IMR-90 (cell line): ENCODE measurements at regions not wholly inside any gene's neighbourhood (a gene's known extent, or its start where the extent isn't known, plus 50 kb on each side); places are given as distances from the start of the nearest gene placed in this dataset.

Experiments used
- ATAC-seq: fragments of 200-7000 bp; cut with Tn5 transposase; 2 replicates; pipeline ENCODE4 v1.9.1; 2020; ENCODE audit warnings: low read depth, mild to moderate bottlenecking, moderate library complexity
- BruUV-seq: library from RNA; stranded (reverse); fragments of 400-500 nt; replicated peaks from 2 replicates; lab custom pipeline; 2021; lab: Mats Ljungman, UMichigan
- CTCF ChIA-PET: fragments of 300-600 bp; formaldehyde crosslinking; extraction: SDS; loops from one replicate; lab custom pipeline; 2021; ENCODE audit warnings: antibody characterized with exemption; lab: Yijun Ruan, JAX
- POLR2A ChIA-PET: fragments of 300-600 bp; sonication (Branson Sonifier 250); formaldehyde crosslinking; loops from one replicate; lab custom pipeline; 2022; ENCODE audit warnings: antibody characterized with exemption; ENCODE audit not compliant: unreplicated experiment; lab: Charles Lee
- DNase-seq: peaks from one replicate; pipeline ENCODE4 v3.0.0; 2013
- H2AFZ ChIP-seq: replicated peaks from 2 replicates; pipeline ENCODE3; 2013; ENCODE audit warnings: low read length, mild to moderate bottlenecking; ENCODE audit not compliant: poor library complexity
- H2AK5ac ChIP-seq: 2 replicates; pipeline ENCODE4 v1.6.1; 2013; ENCODE audit warnings: low read depth, low read length, inconsistent platforms
- H2AK9ac ChIP-seq: replicated peaks from 2 replicates; pipeline ENCODE3; 2013; ENCODE audit warnings: mild to moderate bottlenecking, low read depth, low read length, moderate library complexity; ENCODE audit not compliant: poor library complexity
- H2BK120ac ChIP-seq: 2 replicates; pipeline ENCODE4 v1.6.1; 2013; ENCODE audit warnings: low read depth, low read length, inconsistent platforms
- H2BK15ac ChIP-seq: 3 replicates; pipeline ENCODE4 v1.6.1; 2013; ENCODE audit warnings: low read depth, low read length, inconsistent platforms
- H2BK20ac ChIP-seq: 2 replicates; pipeline ENCODE4 v1.6.1; 2013; ENCODE audit warnings: low read depth, mild to moderate bottlenecking, inconsistent platforms, low read length, moderate library complexity
- H2BK5ac ChIP-seq: 2 replicates; pipeline ENCODE4 v1.6.1; 2013; ENCODE audit warnings: mild to moderate bottlenecking, low read depth, low read length, inconsistent platforms; ENCODE audit not compliant: poor library complexity, severe bottlenecking
- H3K14ac ChIP-seq: replicated peaks from 2 replicates; pipeline ENCODE4 v1.6.1; 2013; ENCODE audit warnings: low read depth, low read length, inconsistent platforms
- H3K18ac ChIP-seq: 2 replicates; pipeline ENCODE4 v1.6.1; 2013; ENCODE audit warnings: low read depth, low read length, control low read depth
- H3K23ac ChIP-seq: 2 replicates; pipeline ENCODE4 v1.6.1; 2013; ENCODE audit warnings: low read depth, low read length, inconsistent platforms
- H3K27ac ChIP-seq: 2 replicates; pipeline ENCODE4 v1.5.1; 2013; ENCODE audit warnings: mild to moderate bottlenecking, control low read depth, low read length; ENCODE audit not compliant: insufficient read depth
- H3K27me3 ChIP-seq: 2 replicates; pipeline ENCODE4 v1.6.1; 2013; ENCODE audit warnings: low read length; ENCODE audit not compliant: control insufficient read depth, insufficient read depth
- H3K36me3 ChIP-seq: 2 replicates; pipeline ENCODE4 v1.6.1; 2013; ENCODE audit warnings: low read length, mixed read lengths; ENCODE audit not compliant: control insufficient read depth, insufficient read depth
- H3K4ac ChIP-seq: 2 replicates; pipeline ENCODE4 v1.6.1; 2013; ENCODE audit warnings: low read depth, low read length, inconsistent platforms
- H3K4me1 ChIP-seq: 2 replicates; pipeline ENCODE4 v1.6.1; 2013; ENCODE audit warnings: low read length, mixed read lengths; ENCODE audit not compliant: control insufficient read depth, insufficient read depth
- H3K4me2 ChIP-seq: 2 replicates; pipeline ENCODE4 v1.6.1; 2013; ENCODE audit warnings: low read depth, mild to moderate bottlenecking, control low read depth, low read length, moderate library complexity
- H3K4me3 ChIP-seq: 2 replicates; pipeline ENCODE4 v1.5.1; 2013; ENCODE audit warnings: low read depth, mild to moderate bottlenecking, control low read depth, low read length, moderate library complexity; ENCODE audit not compliant: insufficient read depth
- H3K56ac ChIP-seq: 2 replicates; pipeline ENCODE4 v1.6.1; 2013; ENCODE audit warnings: low read length, inconsistent platforms; ENCODE audit not compliant: insufficient read depth; ENCODE audit errors: extremely low read depth
- H3K79me1 ChIP-seq, 2 experiments: 2 replicates each; pipeline ENCODE4 v1.6.1; 2013; ENCODE audit warnings: low read length in 2 of 2, inconsistent platforms in 1 of 2, low read depth in 1 of 2
- H3K9ac ChIP-seq: 2 replicates; pipeline ENCODE4 v1.6.1; 2013; ENCODE audit warnings: low read depth, low read length, control low read depth
- H3K9me1 ChIP-seq: 2 replicates; pipeline ENCODE4 v1.6.1; 2013; ENCODE audit warnings: low read length, inconsistent platforms; ENCODE audit not compliant: insufficient read depth
- H3K9me3 ChIP-seq: 2 replicates; pipeline ENCODE4 v1.6.1; 2013; ENCODE audit warnings: low read length; ENCODE audit not compliant: control insufficient read depth, insufficient read depth
- H4K20me1 ChIP-seq: 2 replicates; pipeline ENCODE4 v1.6.1; 2013; ENCODE audit warnings: low read length, inconsistent platforms; ENCODE audit not compliant: insufficient read depth
- H4K5ac ChIP-seq: 2 replicates; pipeline ENCODE4 v1.6.1; 2013; ENCODE audit warnings: mild to moderate bottlenecking, low read depth, low read length, control low read depth
- H4K8ac ChIP-seq, 2 experiments: 2 replicates each; pipeline ENCODE4 v1.6.1; 2013; ENCODE audit warnings: low read depth in 2 of 2, low read length in 2 of 2, control low read depth in 1 of 2, inconsistent platforms in 1 of 2
- H4K91ac ChIP-seq: 2 replicates; pipeline ENCODE4 v1.6.1; 2013; ENCODE audit warnings: low read depth, low read length, inconsistent platforms; ENCODE audit not compliant: insufficient read depth
- BHLHE40 ChIP-seq: fragments of 150-350 bp; IDR thresholded peaks from 2 replicates; pipeline ENCODE4 v1.6.1; 2016; ENCODE audit warnings: mild to moderate bottlenecking, low read depth, low read length
- CEBPB ChIP-seq: IDR thresholded peaks from 2 replicates; pipeline ENCODE4 v1.6.1; 2012; ENCODE audit warnings: low read depth, low read length, improper control_type of control experiment
- CHD1 ChIP-seq: IDR thresholded peaks from 2 replicates; pipeline ENCODE4 v1.6.1; 2012; ENCODE audit warnings: low read depth, low read length, improper control_type of control experiment
- CTCF ChIP-seq: conservative IDR thresholded peaks from 2 replicates; pipeline ENCODE4 v1.5.1; 2012; ENCODE audit warnings: mild to moderate bottlenecking, low read depth, low read length, improper control_type of control experiment
- ELK1 ChIP-seq: fragments of 150-350 bp; IDR thresholded peaks from 2 replicates; pipeline ENCODE4 v1.6.1; 2016; ENCODE audit warnings: low read depth, mild to moderate bottlenecking, low read length, moderate library complexity, borderline replicate concordance
- FOS ChIP-seq: fragments of 150-350 bp; IDR thresholded peaks from 2 replicates; pipeline ENCODE4 v1.6.1; 2016; ENCODE audit warnings: low read depth, low read length
- MAFK ChIP-seq: IDR thresholded peaks from 2 replicates; pipeline ENCODE4 v1.6.1; 2012; ENCODE audit warnings: low read depth, low read length, improper control_type of control experiment
- MAZ ChIP-seq: IDR thresholded peaks from 2 replicates; pipeline ENCODE4 v1.6.1; 2012; ENCODE audit warnings: low read depth, mild to moderate bottlenecking, low read length, improper control_type of control experiment, moderate library complexity, borderline replicate concordance
- MXI1 ChIP-seq: IDR thresholded peaks from 2 replicates; pipeline ENCODE4 v1.6.1; 2012; ENCODE audit warnings: low read depth, mild to moderate bottlenecking, low read length, moderate library complexity, borderline replicate concordance
- NFE2L2 ChIP-seq: fragments of 150-350 bp; IDR thresholded peaks from 2 replicates; pipeline ENCODE4 v1.6.1; 2016; ENCODE audit warnings: low read depth, mild to moderate bottlenecking, low read length
- POLR2A ChIP-seq: IDR thresholded peaks from 2 replicates; pipeline ENCODE4 v1.6.1; 2012; ENCODE audit warnings: mild to moderate bottlenecking, low read depth, low read length
- RCOR1 ChIP-seq: IDR thresholded peaks from 2 replicates; pipeline ENCODE4 v1.6.1; 2012; ENCODE audit warnings: mild to moderate bottlenecking, low read length, improper control_type of control experiment; ENCODE audit not compliant: insufficient replicate concordance
- RFX5 ChIP-seq: IDR thresholded peaks from 2 replicates; pipeline ENCODE4 v1.8.0; 2012; ENCODE audit warnings: low read depth, mild to moderate bottlenecking, low read length, moderate library complexity
- SMC3 ChIP-seq: fragments of 150-350 bp; IDR thresholded peaks from 2 replicates; pipeline ENCODE4 v1.6.1; 2016; ENCODE audit warnings: low read depth, mild to moderate bottlenecking, antibody characterized with exemption, low read length, moderate library complexity
- USF2 ChIP-seq: fragments of 150-350 bp; IDR thresholded peaks from 2 replicates; pipeline ENCODE4 v1.6.1; 2017; ENCODE audit warnings: mild to moderate bottlenecking, antibody characterized with exemption, low read length, low read depth
- WGBS, 2 experiments: methylation state at CpG; one replicate each; pipeline versions ENCODE4 v1.1.5 to v1.1.7; 2013; ENCODE audit warnings: missing lambda C conversion rate in 2 of 2; ENCODE audit not compliant: insufficient read length in 1 of 2; ENCODE audit errors: extremely low coverage in 2 of 2; 5-methylcytosine and 5-hydroxymethylcytosine counted together
- dilution Hi-C: fragments of 300-500 bp; cut with HindIII; formaldehyde crosslinking; loops from one replicate; pipeline ENCODE4 v1.14.3; 2018; ENCODE audit warnings: low sequenced_read_pairs; ENCODE audit not compliant: unreplicated experiment
- in situ Hi-C: fragments of 300-500 bp; cut with MboI; formaldehyde crosslinking; loops from 3 replicates; pipeline ENCODE4 v1.14.3; 2019; ENCODE audit warnings: low sequenced_read_pairs, inconsistent platforms, mixed read lengths
- intact Hi-C: fragments of 100-400 bp; cut with micrococcal nuclease; formaldehyde crosslinking; loops from 2 replicates; pipeline ENCODE4 v1.10.0; 2022

- H3K9me3 ChIP-seq, result no peaks in the 10 kb centered on the region
- H3K23ac ChIP-seq, result no peak overlapping the region
- ATAC-seq (no peak), DNase-seq (no peak)
- dilution Hi-C loops, result no loop called here
- peaks cover 35% of the 10 kb centered on the region for H3K27me3 ChIP-seq
- POLR2A ChIA-PET, result no interaction called here
- no peak overlapping the region for H3K4me3 ChIP-seq
- no peak overlapping the region for H2BK15ac ChIP-seq
- H3K9ac ChIP-seq, result no peak overlapping the region
- H3K56ac ChIP-seq, result no peak overlapping the region
- no peak overlapping the region for H2BK120ac ChIP-seq
- H3K9me1 ChIP-seq, result no peaks in the 10 kb centered on the region
- intact Hi-C loops, result no loop called here
- WGBS, 2 experiments, result no CpG with 5 or more reads among the region's 5 CpGs
- H4K20me1 ChIP-seq, result no peaks in the 10 kb centered on the region
- no peak overlapping the region for H3K27ac ChIP-seq
- no peak overlapping the region for H2AK9ac ChIP-seq
- no peak overlapping the region for H3K4ac ChIP-seq
- H3K36me3 ChIP-seq, result no peaks in the 10 kb centered on the region
- H4K5ac ChIP-seq, result no peak overlapping the region
- no peak overlapping the region for H2BK5ac ChIP-seq
- in situ Hi-C loops, result no loop called here
- no peak overlapping the region for H4K8ac ChIP-seq
- no peaks in the 10 kb centered on the region for H3K79me1 ChIP-seq
- no peaks in the 10 kb centered on the region for H3K4me1 ChIP-seq
- no peak overlapping the region for H3K4me2 ChIP-seq
- CTCF ChIA-PET, result no interaction called here
- H2AFZ ChIP-seq, result no peak overlapping the region
- no peak overlapping the region for H3K18ac ChIP-seq
- no peak for TF ChIP-seq USF2
- TF ChIP-seq RFX5, result no peak
- TF ChIP-seq FOS, result no peak
- no peak for TF ChIP-seq CTCF
- TF ChIP-seq POLR2A, result no peak
- no peak for TF ChIP-seq SMC3
- TF ChIP-seq MAFK, result no peak
- TF ChIP-seq ELK1, result no peak
- no peak for TF ChIP-seq RCOR1
- TF ChIP-seq MXI1, result no peak
- no peak for TF ChIP-seq NFE2L2
- no peak for TF ChIP-seq CEBPB
- TF ChIP-seq CHD1, result no peak
- no peak for TF ChIP-seq BHLHE40
- no peak for TF ChIP-seq MAZ
- no peak overlapping the region for H2BK20ac ChIP-seq
- H4K91ac ChIP-seq, result no peak overlapping the region
- BruUV-seq, result no TSS peak
- no peak overlapping the region for H3K14ac ChIP-seq
- H2AK5ac ChIP-seq, result no peak overlapping the region
Observed at GRCh38 chr21:38598413-38598812, 100.1 kb upstream of the ERG start.
